ENCODE measurements at regions not wholly inside any gene's neighbourhood (a gene's known extent, or its start where the extent isn't known, plus 50 kb on each side); places are given as distances from the start of the nearest gene placed in this dataset.

GRCh38 chr2:17191223-17191622, 327.0 kb downstream of the RAD51AP2 start:
- no peak for DNase-seq (ENCODE audit: low spot score)

GRCh38 chr2:17190527-17190926, 327.7 kb downstream of the RAD51AP2 start:
- no peak for DNase-seq (ENCODE audit: low spot score)

- DNase-seq (ENCODE audit: low spot score), result no peak
Measured at GRCh38 chr2:17188721-17189120, 329.5 kb downstream of the RAD51AP2 start.

GRCh38 chr2:17184512-17184911, 333.7 kb downstream of the RAD51AP2 start:
- no peak for DNase-seq (ENCODE audit: low spot score)

GRCh38 chr2:17182399-17182798, 335.8 kb downstream of the RAD51AP2 start:
- DNase-seq (ENCODE audit: low spot score), result no peak

GRCh38 chr2:17181051-17181752, 337.0 kb downstream of the RAD51AP2 start:
- no peak for DNase-seq (ENCODE audit: low spot score)

GRCh38 chr2:17179145-17179808, 339.0 kb downstream of the RAD51AP2 start:
- no peak for DNase-seq (ENCODE audit: low spot score)

- no peak for DNase-seq (ENCODE audit: low spot score)
Measured at GRCh38 chr2:17177088-17177487, 341.2 kb downstream of the RAD51AP2 start.

- DNase-seq (ENCODE audit: low spot score), result peak; percentile 18
Measured at GRCh38 chr2:17171446-17172049, 346.7 kb downstream of the RAD51AP2 start.

- DNase-seq (ENCODE audit: low spot score), result no peak
Measured at GRCh38 chr2:17166506-17166905, 351.7 kb downstream of the RAD51AP2 start.

- DNase-seq (ENCODE audit: low spot score), result no peak
Measured at GRCh38 chr2:17164550-17164949, 353.7 kb downstream of the RAD51AP2 start.

GRCh38 chr2:17163638-17164037, 354.6 kb downstream of the RAD51AP2 start:
- no peak for DNase-seq (ENCODE audit: low spot score)

- no peak for DNase-seq (ENCODE audit: low spot score)
Measured at GRCh38 chr2:17162713-17163112, 355.5 kb downstream of the RAD51AP2 start.

GRCh38 chr2:17160594-17160993, 357.6 kb downstream of the RAD51AP2 start:
- no peak for DNase-seq (ENCODE audit: low spot score)

GRCh38 chr2:17156086-17156485, 362.2 kb downstream of the RAD51AP2 start:
- DNase-seq (ENCODE audit: low spot score), result no peak

- DNase-seq (ENCODE audit: low spot score), result no peak
Measured at GRCh38 chr2:17149945-17150344, 368.3 kb downstream of the RAD51AP2 start.

- DNase-seq (ENCODE audit: low spot score), result peak; percentile 9
Measured at GRCh38 chr2:17148407-17149145, 369.7 kb downstream of the RAD51AP2 start.

- DNase-seq (ENCODE audit: low spot score), result no peak
Measured at GRCh38 chr2:17146358-17146757, 371.9 kb downstream of the RAD51AP2 start.

- no peak for DNase-seq (ENCODE audit: low spot score)
Measured at GRCh38 chr2:17136877-17137276, 381.4 kb downstream of the RAD51AP2 start.

GRCh38 chr2:17136231-17136630, 382.0 kb downstream of the RAD51AP2 start:
- DNase-seq (ENCODE audit: low spot score), result no peak

- DNase-seq (ENCODE audit: low spot score), result no peak
Measured at GRCh38 chr2:17135619-17136018, 382.6 kb downstream of the RAD51AP2 start.

GRCh38 chr2:17133052-17133671, 385.1 kb downstream of the RAD51AP2 start:
- no peak for DNase-seq (ENCODE audit: low spot score)
